Loucy (cell line): ENCODE measurements at regions not wholly inside any gene's neighbourhood (a gene's known extent, or its start where the extent isn't known, plus 50 kb on each side); places are given as distances from the start of the nearest gene placed in this dataset.

ENCODE experiments used
- CTCF ChIP-seq: fragments of 200-600 bp; sonication (generic); conservative IDR thresholded peaks from 2 replicates; pipeline ENCODE4 v1.5.1; 2014; ENCODE audit warnings: mild to moderate bottlenecking, antibody characterized with exemption, low read length
- EZH2phosphoT487 ChIP-seq: fragments of 200-600 bp; IDR thresholded peaks from 2 replicates; pipeline ENCODE4 v1.6.1; 2018; ENCODE audit warnings: antibody characterized with exemption, mild to moderate bottlenecking, moderate library complexity, borderline replicate concordance

GRCh38 chr7:25408012-25408687, 179.9 kb upstream of the NPVF start:
- TF ChIP-seq CTCF (no peak), EZH2phosphoT487 (no peak)
